Cardiac fibroblast (primary cell): ENCODE measurements at regions not wholly inside any gene's neighbourhood (a gene's known extent, or its start where the extent isn't known, plus 50 kb on each side); places are given as distances from the start of the nearest gene placed in this dataset.
A peak's percentile ranks its signal among the peaks of the same experiment; 100 is the strongest.

Experiments used
- DNase-seq, 2 donors: peaks; one replicate each; pipeline versions ENCODE4 v3.0.0 to v3.0.0-alpha.2; 2010; ENCODE audit warnings: low read depth in 2 of 2
- H3K4me3 ChIP-seq, 2 donors: replicated peaks in 1 of 2; 1 replicate in 1 of 2; 2 replicates in 1 of 2; pipeline ENCODE4 v1.5.1; 2011; ENCODE audit warnings: low read depth in 2 of 2, low read length in 2 of 2, mild to moderate bottlenecking in 2 of 2, moderate library complexity in 1 of 2
- TF ChIP-seq, protein P1 (sequence below): IDR thresholded peaks from one replicate; pipeline ENCODE4 v1.5.1; 2011; ENCODE audit warnings: low read depth, mild to moderate bottlenecking, low read length, inconsistent platforms

DNA sequence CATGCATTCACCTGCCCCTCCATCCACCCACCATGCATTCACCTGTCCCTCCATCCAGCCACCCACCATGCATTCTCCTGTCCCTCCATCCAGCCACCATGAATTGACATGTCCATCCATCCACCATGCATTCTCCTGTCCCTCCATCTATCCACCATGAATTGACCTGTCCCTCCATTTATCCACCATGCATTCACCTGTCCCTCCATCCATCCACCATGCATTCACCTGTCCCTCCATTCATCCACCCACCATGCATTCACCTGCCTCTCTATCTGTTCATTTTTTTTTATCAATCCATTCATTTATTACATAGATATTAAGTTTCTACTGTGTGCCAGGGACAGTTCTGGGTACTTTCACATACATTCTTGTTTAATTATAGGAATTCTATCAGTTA is 69.2 kb downstream of the MYCN start:
- no peak overlapping the region for H3K4me3 ChIP-seq
- DNase-seq = no peak
- TF ChIP-seq, protein P1, sequence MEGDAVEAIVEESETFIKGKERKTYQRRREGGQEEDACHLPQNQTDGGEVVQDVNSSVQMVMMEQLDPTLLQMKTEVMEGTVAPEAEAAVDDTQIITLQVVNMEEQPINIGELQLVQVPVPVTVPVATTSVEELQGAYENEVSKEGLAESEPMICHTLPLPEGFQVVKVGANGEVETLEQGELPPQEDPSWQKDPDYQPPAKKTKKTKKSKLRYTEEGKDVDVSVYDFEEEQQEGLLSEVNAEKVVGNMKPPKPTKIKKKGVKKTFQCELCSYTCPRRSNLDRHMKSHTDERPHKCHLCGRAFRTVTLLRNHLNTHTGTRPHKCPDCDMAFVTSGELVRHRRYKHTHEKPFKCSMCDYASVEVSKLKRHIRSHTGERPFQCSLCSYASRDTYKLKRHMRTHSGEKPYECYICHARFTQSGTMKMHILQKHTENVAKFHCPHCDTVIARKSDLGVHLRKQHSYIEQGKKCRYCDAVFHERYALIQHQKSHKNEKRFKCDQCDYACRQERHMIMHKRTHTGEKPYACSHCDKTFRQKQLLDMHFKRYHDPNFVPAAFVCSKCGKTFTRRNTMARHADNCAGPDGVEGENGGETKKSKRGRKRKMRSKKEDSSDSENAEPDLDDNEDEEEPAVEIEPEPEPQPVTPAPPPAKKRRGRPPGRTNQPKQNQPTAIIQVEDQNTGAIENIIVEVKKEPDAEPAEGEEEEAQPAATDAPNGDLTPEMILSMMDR = no peak

DNA sequence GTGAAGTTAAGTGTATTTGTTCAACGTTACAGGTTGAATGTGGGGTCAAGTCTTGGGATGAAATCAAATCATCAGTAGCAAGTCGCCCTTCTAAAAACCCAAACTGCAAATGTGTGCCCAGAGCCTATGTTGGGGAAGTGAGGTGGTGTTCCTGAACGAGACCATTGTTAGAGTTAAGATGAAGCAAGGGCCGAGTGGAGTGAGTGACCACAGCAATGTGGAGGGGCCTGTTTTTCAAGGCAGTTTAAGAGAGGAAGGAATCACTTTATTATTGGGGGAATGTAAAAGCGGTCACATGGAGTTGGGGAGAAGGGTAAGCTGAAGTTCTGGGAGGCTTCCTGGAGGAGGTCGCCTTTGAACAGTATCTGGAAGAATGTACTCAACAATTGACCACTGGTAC is 68.5 kb downstream of the MYCN start:
- TF ChIP-seq, protein P1 = no peak
- no peak for DNase-seq
- no peak overlapping the region for H3K4me3 ChIP-seq

DNA sequence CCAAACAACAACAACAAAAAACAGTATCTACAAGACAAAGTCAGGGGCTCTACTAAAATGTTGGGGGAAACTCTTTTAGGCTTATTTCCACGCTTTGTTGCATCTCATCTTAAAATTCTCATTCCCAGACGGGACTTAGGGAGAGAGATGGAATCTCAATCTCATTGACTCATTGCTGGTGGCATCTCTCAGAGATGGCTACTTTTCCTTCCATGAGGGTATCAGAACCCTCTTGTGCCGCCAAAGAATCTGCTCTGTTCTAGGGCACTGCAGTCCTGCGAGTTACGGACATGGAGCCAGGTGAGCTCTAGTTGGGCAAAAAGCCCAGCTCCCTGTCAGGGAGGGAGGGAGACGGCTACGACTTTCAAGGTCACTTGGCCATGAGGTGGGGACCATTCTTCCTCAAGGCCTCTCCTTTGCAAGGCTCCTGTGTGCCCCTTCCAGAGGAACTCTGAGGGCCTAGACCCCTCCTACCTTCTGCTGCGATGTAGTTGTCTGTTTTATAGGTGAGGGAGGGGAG is 68.0 kb downstream of the MYCN start:
- H3K4me3 ChIP-seq = no peak overlapping the region
- DNase-seq = no peak
- TF ChIP-seq, protein P1 = no peak

DNA sequence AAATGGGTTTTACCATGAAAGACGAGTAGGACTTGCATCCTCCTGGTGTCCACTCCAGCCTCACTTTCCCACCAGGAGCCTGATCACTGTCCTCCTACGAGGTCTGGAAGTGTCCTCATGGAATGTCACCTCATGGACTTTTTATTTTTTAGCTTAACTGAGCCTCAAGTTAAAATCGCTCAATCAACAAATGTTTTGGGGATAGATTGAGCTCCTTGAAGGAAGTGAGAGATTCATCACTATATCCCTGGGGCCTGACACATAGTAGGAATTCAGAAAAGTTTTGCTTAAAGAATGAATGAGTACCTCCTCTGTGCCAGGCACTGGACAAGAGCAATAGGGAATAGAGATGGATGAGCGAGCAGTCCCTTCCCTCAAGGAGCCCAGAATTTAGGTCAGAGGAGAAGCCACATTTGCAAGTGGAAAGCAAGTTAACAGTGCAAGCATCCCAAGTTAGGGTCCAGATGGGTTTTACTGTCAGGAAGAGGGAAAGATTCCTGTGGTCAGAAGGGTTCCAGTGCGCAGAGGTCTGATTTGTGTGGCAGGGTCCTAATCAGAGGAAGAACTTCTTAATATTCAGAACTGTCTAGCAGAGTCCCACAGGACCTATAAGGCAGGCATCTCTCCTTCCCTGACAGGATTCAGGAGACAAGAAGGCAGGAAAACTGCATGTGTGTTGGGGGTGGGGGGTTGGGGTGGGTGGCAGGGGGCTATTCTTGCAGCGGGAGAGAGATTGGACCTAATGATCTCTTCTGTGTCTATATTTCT is 67.0 kb downstream of the MYCN start:
- no peak overlapping the region for H3K4me3 ChIP-seq
- TF ChIP-seq, protein P1 = no peak
- DNase-seq = no peak

DNA sequence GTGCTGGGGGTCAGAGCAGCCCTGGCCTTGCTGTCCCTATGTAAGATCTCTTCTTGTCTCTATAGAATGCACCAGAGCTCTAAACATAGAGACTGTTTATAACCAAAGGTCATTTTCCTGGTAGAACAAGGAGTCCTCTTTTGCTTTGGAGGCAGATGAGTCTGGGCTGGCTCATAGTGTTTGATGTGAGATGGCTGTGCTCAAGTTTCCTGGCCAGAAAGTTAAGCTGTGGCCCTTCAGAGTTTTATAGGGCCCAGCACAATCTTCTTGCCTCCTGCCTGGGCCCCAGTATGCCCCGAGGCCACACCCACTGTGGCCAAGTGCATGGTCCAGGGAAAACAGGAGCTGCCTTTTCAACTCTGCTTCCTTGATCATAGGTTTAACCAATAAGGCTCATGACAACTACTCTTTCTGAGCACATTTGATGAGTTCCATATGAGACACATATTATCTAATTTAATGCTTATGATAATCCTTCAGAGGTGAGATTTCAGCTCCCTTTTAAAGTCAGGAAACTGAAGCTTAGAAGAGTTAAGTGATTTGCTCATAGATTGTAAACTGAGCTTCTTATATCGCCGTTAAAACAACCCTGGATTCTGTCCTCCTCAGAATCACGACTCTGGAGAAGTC is 66.3 kb downstream of the MYCN start:
- no peak overlapping the region for H3K4me3 ChIP-seq
- TF ChIP-seq, protein P1 = no peak
- no peak for DNase-seq

DNA sequence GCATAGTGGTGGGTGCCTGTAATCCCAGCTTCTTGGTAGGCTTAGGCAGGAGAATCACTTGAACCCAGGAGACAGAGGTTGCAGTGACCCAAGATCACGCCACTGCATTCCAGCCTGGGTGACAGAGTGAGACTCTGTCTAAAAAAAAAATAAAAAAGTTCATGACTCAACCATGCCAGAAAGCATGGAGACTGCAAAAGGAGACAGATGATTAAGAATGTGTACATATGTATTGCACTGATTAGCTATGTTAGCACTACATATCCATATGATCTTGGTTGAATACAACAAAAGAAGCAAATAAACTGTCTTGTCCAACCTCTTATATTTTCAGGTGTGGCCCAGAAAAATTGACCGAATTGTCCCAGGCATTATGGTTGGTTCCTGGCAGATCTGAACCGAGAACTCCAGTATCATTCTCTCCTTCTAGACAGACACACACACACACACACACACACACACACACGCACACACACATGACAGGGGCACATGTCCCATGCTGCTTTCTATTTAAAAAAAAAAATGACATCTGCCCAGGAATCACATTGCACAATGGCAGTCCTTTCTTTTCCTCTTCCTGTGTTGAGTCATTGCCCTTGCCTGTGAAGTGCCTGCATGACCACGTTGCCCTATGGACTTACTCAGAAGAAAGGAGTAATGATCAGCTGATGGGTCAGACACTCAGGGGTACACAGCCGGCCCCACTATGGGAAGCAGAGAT is 65.6 kb downstream of the MYCN start:
- TF ChIP-seq, protein P1 = no peak
- peak in 1 of 2 donors; percentile 3 for DNase-seq
- no peak overlapping the region for H3K4me3 ChIP-seq
